ENCODE measurements at regions not wholly inside any gene's neighbourhood (a gene's known extent, or its start where the extent isn't known, plus 50 kb on each side); places are given as distances from the start of the nearest gene placed in this dataset.

DNA sequence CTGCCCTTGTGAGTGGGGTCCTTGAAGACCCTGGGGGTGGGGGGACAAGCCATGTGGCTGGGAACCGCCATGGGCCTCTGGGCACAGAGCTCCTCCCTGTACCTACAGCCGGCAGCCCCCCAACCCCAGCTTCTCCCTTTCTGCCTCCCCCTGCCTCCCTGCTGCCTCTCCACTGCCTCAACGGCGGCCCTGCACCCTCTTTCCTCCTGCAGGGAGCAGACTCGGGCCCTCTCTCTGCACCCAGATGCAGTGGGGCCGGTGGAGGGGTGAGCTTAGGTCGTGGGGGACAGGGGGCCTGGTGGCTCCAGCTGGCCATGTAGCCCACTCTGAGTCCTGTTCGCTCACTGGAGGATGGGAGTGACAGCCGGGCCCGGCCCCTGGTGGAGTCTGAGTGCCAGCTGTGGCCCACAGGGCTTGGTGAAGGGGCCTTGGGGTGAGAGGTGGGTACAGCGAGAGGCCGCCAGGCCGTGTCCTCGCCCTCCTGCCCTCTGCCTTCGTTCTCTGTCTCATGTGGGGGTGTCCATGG is 139.3 kb upstream of the COL5A1 start:
- no peak for DNase-seq (ENCODE audit: low spot score)

DNA sequence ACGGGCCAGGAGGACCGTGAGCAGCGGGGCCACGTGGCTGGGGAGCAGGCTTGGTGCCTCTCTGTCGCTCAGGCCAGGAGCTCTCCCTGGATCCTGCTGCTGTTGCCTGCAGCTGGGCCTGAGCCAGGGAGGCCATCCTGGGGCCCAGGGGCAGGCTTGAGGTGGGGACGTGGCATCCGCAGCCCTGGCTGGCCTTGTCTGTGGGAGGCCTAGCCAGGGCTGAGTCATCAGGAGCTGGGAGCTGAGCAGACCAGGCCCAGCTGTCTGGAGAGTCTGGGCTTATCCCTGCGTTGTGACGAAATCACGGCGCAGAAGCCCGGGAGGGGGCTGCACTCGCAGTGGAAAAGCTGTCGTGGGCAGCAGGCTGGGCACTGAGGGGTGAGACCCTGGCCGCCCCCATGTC is 138.8 kb upstream of the COL5A1 start:
- peak; percentile 44 for DNase-seq (ENCODE audit: low spot score)

DNA sequence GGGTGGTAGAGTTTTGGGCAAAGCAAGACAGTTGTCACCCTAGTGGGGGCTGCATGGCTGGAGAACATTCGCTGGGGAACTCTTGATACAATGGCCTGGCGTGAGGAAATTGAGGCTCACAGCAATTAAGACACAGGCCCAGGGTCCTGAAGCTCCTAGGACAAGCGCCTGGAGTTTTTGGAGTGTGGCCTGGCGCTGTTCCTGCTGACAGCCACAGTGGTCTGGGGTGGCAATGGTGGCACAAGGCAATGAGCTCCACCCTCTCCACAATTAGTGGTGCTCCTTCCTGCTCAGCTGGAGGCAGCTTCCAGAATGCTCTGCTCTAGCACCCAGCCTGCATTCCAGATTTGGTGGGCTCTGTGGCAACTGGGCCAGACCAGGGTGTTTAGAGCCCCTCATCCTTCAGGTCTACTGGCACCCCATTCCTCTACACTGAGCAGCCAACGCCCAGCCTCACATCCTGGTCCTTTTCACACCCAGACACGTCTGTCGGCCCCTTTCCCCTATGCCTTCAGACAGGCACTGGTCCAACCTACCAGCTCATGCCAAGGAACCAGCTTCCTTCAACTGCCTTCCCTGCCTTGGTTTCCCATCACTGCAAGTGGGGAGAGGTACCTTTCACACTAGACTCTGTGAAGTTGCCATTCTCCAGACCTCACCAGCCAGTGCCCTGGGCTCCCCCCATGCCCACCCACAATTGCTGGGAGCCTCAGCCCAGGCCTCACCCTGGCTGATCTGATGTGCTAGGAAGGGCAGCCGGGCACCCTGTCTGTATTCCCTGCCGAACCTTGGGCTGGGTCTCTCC is 138.1 kb upstream of the COL5A1 start:
- DNase-seq (ENCODE audit: low spot score): no peak

DNA sequence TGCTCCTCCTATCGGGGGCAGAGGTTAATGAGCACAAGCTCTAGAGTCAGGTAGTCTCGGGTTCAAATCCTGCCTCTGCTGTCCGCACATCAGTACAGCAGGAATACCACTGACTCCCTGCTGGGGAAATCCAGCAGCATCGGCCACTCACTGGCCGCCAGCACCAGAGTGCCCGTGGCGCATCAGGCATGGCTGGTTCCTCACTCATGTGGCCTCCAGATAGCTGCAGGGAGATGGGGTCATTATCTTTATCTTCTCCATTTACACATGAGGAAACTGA is 137.6 kb upstream of the COL5A1 start:
- DNase-seq (ENCODE audit: low spot score): no peak

DNA sequence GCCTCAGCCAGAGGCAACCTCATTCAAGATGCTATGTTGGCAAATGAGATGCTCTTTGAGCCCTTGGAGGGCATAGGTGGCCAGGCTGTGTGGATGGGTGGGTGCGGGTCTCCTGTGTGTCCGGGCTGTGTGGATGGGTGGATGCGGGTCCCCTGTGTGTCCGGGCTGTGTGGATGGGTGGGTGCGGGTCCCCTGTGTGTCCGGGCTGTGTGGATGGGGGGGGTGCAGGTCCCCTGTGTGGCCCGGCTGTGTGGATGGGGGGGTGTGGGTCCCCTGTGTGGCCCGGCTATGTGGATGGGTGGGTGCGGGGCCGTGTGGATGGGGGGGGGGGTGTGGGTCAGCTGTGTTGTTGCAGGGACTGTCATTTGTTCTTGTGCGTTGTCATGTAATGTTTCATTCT is 136.6 kb upstream of the COL5A1 start:
- no peak for DNase-seq (ENCODE audit: low spot score)

DNA sequence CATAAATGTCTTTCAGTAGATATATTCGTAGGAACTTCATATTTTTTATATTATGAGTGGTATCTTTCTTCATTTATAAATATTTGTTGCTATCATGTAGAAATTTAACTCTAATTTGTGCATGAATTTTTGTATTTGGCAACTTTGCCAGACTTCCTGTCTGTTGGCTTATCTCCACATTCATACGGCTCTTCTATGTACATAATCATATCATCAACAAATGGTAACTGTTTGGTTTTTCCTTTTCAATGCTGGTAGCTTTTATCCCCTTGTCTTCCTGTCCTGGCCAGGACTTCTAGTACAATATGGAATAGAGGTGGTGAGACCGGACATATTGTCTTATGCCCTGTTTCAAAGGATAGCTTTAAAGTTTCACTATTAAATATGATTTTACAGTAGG is 132.3 kb upstream of the COL5A1 start:
- DNase-seq (ENCODE audit: low spot score): no peak

DNA sequence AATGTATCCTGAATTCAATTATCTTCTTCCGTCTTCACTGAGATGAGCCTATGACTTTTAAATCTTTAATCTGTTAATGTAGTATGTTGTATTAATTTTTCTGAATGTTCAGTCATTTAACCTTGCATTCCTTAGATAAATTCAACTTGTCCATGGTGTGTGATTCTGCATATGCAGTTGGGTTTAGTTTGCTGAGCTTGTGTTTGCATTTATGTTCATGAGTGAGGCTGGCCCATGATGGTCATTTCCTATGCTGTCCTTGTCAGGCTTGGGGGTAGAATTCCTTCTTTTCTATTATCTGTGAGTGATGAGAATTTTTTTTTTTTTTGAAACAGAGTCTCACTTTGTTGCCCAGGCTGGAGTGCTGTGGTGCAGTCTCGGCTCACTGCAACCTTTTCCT is 131.8 kb upstream of the COL5A1 start:
- DNase-seq (ENCODE audit: low spot score): no peak

DNA sequence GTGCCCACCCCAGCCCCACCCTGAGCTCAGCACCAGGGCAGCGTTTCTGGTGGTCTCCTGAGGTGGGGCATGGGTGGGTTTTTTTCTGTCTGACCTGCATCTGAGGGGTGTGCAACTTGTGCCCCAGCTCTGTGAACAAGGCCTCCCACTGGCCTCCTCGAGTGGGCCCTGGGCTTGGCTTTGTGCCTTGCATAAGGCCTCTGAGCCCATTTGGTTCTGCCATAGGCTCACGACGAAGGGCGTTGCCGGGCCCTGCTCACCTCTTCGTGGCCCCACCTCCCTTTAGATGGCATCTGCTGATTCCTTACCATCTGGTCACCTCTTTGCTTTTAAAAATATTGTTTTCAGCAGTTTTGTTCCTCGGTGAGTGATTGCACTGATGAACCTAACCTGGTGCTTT is 127.1 kb upstream of the COL5A1 start:
- no peak for DNase-seq (ENCODE audit: low spot score)

DNA sequence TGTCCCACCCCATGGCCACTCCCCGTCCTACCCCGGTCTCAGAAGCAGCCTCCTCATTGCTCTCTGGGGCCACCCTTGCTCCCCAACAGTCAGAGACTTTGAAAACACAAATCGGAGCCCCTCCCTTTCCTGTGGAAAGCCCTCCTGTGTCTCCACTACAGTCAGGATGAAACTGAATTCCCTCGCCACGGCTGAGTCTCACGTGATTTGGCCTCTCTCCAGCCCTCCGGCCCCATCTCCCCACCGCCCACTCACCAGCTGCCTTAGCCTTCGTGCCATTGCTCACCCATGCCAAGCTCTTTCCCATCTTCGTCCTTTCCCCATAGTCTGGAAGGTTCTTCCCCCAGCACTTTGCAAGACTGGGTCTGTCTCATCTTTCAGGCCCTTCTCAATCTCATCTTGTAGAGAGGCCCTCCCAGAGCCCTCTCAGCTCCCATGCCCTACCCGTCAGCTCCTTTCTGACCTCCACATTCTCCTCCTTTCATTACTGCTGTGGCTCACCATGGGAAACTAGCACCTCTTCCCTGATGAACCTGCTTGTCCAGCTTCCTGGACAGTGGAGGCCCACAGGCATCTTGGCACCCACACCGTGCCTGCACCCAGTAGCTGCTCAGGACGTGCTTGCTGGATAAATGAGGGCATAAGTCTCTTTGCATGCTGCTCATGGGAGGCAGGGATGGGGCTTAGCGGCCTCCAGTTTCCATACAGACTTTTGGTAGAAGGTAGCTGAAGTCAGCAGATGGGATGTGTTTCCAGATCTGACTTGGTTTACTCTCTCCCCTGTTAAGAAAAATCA is 126.4 kb upstream of the COL5A1 start:
- DNase-seq (ENCODE audit: low spot score): no peak

DNA sequence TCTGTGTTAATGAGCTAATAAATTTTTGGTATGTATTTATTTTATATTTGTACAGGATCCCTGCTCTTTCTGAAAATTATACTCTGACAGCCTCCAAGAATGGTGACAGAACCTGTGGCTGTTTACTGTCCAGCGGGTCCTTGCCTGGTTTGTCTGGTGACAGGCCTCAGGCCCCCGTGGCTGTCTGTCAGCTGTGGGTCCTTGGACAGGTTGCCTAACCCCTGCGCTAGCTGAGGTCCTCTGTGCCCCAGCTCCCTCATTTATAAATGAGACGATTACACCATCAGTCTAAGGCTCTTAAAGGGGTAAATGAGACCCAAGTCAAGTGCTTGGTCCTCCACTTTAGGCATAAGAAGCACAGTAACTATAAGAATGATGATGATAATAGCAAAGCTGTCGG is 125.1 kb upstream of the COL5A1 start:
- DNase-seq (ENCODE audit: low spot score): no peak

DNA sequence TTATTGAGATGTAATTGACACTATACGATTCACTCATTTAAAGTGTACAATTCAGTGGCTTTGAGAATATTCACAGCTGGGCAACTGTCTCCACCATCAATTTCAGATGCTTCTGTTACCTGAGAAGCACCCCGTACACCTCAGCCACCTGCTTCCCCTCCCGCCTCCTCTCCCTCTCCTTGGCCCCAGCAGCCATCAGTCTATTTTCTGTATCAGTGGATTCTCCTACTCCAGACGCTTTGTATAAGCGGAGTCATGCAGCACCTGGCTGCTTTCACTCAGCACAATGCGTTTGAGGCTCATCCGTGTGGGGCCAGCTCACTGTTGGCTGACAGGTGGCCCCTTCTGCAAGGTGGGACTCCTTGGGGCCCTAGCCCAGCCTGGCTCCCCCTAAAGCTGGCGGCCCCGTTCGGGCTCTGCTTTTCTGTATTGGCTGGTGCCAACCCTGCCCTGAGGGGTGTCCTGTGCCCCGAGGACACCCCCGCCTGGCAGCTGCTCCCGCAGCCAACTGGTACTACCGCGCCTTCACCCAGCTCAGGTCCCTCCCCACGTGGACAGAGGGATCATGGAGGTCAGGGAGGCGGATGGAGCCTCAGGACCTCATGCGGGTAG is 124.4 kb upstream of the COL5A1 start:
- no peak for DNase-seq (ENCODE audit: low spot score)

DNA sequence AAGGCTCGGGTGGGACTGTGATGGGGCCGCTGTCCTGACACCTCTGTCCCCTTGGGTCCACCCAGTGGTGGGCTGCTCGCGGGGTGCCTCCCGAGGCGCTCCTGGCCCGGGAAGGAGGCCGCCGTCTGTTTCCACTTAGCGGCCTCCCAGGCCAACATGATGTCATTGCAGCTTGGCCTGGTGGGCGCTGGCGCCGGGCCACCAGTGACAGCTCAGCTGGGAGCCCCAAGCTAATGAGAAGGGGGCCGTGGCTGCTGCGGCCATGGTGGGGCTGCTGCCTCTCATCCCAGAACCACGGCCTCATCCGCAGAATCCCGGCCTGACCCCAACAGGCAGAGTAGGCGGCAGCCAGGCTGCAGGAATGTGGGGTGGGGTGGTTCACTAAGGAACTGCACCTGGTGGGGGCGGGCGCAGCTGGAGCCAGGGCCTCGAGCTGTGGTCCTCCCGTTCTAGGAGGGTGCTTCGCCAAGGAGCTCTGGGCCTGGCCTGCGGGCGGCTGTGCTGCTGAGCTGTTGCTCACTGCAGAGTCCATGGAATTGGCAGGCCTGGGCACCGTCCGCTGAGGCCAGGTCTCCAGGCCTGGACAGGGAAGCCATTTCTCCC is 123.5 kb upstream of the COL5A1 start:
- DNase-seq (ENCODE audit: low spot score): no peak

DNA sequence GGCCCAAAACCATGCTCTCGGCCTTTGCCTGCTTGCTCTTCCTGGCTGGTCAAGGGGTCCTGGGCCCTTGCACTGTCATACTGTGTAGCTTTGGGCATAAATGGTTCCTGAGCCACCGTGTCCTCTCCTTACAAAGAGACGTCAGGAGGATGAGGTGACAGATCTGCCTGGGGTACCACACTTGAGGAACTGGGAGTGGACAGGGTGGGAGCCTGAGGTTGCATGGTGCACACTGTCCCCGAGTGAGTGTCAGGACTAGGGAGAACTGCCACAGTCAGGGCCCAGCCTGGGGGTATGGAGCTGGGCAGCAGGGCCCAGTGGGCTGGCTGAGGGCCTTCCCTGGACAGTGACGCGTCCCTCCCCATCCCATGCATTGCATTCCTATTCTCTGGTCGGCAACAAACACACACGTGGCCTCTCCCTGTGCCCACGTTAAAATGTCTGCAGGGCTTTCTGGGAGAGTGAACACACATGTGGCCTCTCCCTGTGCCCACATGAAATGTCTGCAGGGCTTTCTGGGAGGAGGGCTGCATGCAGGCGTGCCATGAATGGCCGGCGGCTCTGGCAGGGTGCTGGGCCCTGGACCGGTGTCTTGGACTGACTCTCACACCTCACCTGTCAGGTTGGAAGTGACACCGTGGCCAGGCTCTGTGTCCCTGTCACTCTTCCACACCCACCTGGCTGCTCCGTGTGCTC is 122.1 kb upstream of the COL5A1 start:
- DNase-seq (ENCODE audit: low spot score): no peak

DNA sequence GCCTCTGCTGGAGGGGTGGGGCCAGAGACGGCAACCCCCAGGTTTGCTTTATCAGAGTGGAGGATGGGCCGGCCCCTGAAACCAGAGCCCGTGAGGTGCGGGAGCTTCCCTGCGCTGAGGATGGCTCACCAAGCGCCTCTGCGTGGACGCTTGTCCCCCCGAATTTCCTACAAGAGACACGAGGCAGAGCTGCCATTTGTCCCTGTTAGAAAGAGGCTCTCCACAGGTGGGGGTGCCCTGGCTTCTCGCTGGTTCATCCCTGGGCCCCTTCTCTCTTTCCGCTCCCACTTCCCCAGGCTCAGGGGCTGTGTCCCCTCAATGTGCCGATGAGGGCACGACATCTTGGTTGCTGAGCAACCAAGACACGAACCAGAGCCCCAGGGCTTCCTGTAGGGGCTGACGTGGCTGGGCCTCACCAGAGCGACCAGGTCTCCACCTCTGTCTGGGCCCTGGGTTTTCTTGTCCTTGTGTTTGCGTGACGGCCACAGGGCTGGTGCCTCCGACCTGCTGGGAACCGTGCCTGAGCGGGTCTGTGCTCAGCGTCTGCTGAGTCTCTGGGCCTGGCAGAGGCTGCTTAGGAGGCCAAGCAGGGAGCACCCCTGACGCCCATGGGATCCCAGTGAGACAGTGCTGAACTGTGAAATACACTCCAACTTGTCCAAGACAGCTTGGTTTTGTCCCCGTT is 119.6 kb upstream of the COL5A1 start:
- DNase-seq (ENCODE audit: low spot score): no peak

DNA sequence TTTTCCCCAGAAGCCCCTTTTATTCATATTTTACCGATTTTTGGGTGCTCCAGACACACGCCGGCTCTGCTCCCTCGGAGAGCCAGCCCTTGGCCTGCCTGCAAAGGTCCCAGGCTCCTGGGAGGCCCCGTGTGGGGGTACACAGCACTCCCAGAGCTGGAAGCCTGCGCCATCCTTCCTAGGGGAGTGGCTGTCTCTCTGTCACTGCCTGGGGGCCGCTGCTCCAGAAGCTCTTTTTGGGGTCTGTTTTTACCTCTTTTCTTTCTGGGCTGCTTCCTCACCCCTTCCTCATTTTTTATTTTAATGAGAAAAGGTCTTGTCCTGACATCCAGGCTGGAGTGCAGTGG is 119.1 kb upstream of the COL5A1 start:
- no peak for DNase-seq (ENCODE audit: low spot score)

DNA sequence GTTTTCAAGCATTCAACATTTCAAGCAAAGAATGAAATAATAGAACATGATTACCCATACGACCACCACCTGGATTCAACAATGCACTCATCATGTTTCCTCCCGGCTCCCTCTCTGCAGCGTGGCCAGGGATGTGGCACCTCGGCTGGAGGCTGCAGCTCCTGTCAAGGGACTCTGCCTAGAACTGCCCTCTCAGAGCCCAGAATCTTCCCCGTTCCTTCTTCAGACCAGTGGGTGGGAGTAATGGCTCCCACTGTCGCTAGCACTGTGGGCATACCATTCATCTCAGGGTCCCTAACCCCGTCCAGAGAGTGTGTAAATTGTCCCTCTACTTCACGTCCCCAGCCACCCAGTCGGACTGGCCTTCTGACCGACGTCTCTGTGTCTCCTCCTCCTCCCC is 118.6 kb upstream of the COL5A1 start:
- DNase-seq (ENCODE audit: low spot score): no peak

DNA sequence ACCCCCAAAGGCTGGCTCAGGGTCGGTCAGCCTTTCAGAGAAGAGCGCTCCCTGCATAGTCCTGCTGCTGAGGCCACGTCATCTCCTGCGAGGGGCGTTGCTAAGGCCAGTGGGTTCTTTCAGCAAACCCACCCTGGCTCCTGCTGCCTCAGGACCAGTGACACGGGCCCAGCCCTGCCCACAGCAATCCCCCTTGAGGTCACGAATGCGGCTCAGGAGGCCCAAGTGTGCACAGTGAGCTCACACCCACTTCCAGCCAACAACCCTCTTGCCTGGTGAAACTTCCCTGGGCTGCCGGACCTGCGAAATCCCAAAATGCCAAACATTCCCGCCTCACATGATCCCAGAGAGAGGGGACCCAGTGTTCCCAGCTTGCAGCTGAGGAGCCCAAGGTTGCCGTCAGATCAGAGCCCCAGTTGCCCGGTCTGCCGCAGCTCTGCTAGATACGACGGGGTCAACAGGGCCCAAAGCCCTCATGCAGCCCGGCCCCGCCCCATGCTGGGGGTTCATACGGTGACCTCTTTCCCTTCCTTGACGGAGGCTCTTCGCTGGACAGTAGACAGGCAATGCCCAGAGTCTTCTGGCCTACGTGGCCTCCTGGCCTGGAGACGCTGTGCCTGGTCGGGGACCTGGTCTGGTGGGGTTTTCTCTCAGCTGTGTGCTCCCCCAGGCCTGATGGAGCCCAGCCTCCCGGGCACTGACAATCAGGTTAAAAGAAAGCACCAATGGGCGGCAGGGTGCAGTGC is 116.4 kb upstream of the COL5A1 start:
- no peak for DNase-seq (ENCODE audit: low spot score)

DNA sequence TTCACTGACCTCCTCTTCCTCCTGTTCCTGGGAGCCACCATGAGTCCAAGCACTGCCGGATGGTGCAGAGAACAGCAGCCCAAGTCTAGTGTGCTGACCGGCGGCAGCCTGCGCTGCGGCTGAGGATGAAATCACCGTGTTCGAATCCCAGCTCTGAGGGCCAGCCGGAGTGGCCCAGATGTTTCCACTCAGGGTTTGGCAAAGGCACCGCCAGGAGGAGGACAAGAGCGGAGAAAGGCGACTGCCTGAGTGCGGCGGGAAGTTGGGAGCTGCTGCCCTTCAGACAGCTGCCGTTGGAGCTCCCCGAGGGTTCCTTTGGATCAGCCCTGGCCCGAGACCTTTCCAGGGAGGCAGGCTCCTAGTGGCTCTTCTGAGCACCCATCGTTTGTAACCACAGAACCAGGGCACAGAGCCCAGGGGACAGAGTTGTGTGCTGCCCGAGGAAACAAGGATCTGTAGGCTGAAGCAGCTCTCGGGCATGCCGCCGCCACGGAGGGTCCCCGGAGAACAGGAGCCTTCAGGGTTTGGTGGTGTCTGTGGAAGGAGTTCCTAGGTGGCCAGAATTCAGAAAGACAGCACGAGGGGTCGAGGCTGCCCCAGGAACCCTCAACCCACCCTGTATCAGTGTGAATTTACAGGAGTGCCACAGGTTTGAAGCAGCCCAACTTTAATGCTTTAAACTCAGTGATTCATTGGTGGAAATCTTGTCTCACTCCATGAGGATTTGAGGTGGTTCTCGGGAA is 115.6 kb upstream of the COL5A1 start:
- DNase-seq (ENCODE audit: low spot score): no peak

DNA sequence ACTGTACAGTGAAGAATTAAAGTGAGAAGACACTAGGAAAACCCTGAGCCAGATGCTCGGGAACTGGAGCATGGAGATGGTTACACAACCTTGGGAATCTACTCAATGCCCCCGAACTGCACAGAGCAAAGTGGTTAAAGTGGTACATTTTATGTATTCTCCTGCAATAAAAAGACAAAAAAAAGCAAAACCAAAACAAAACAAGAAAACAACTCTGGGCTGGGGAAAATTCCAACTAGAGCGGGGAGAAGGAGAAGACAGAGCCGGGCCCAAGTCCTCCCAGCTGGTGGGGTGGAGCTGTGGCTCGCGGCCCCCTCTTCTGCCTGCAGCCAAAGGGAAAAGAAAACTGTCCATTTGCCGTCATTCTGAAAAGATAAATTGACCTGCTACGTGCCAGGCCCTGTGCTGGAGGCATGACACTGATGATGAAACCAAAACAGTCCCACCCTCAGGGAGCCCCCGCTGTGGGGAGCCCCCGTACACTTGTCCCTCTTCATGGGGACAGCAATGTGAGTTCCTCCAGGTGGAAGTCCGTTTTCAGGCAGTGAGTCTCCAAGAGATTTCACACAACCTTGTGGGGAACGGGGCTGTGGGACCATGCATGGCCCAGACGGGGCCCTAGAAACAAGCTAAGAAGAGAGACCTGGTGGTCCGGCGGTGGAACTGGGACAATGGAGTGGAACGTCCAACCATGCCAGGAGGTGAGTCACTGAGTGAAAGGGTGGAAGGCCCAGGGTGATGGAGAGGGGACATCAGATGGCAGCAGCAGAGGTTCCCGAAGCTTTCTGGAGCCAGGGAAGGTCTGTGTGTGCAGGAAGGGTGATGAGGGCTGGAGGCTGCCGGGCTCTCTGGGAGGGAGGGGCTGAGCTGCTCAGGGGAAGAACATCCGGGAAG is 114.8 kb upstream of the COL5A1 start:
- DNase-seq (ENCODE audit: low spot score): no peak
